Stimulated activated CD4-positive, alpha-beta T cell treated with anti-CD3 and anti-CD28 coated beads, TNF-alpha, amount 100 ng/mL, for 4 hours (primary cell): ENCODE measurements at regions not wholly inside any gene's neighbourhood (a gene's known extent, or its start where the extent isn't known, plus 50 kb on each side); places are given as distances from the start of the nearest gene placed in this dataset.
"Not testable (repeated sequence)": the region's sequence is repeated elsewhere in the genome, so short reads cannot be mapped to it uniquely, and the experiment has no call there.

ENCODE experiments used
- DNase-seq, 3 experiments: peaks; one replicate each; pipeline ENCODE4 v3.0.0-alpha.2; 2020; ENCODE audit warnings: low read depth in 3 of 3

- DNase-seq, result not testable (repeated sequence)
These were observed 117.7 kb upstream of the SULF2 start for GRCh38 chr20:47903009-47903408.

- DNase-seq, result not testable (repeated sequence)
These were observed 114.0 kb upstream of the SULF2 start for GRCh38 chr20:47899313-47899712.

- DNase-seq, result no peak
These were observed 112.2 kb upstream of the SULF2 start for GRCh38 chr20:47897461-47897860.

- DNase-seq, result not testable (repeated sequence)
These were observed 107.4 kb upstream of the SULF2 start for GRCh38 chr20:47892681-47893080.

- DNase-seq, result not testable (repeated sequence)
These were observed 105.4 kb upstream of the SULF2 start for GRCh38 chr20:47890708-47891107.

GRCh38 chr20:47889751-47890150 is 104.5 kb upstream of the SULF2 start:
- not testable (repeated sequence) for DNase-seq

GRCh38 chr20:47888351-47888750 is 103.1 kb upstream of the SULF2 start:
- DNase-seq, result no peak

- DNase-seq, result no peak
These were observed 102.3 kb upstream of the SULF2 start for GRCh38 chr20:47887477-47888080.

- DNase-seq, result no peak
These were observed 101.8 kb upstream of the SULF2 start for GRCh38 chr20:47887064-47887463.

GRCh38 chr20:47886454-47887041 is 101.3 kb upstream of the SULF2 start:
- no peak for DNase-seq

GRCh38 chr20:47885909-47886453 is 100.7 kb upstream of the SULF2 start:
- DNase-seq, result no peak

- not testable (repeated sequence) for DNase-seq
These were observed 98.7 kb upstream of the SULF2 start for GRCh38 chr20:47883940-47884339.

- no peak for DNase-seq
These were observed 97.9 kb upstream of the SULF2 start for GRCh38 chr20:47883186-47883585.

GRCh38 chr20:47879771-47880170 is 94.5 kb upstream of the SULF2 start:
- no peak for DNase-seq

- DNase-seq, result no peak
These were observed 93.3 kb upstream of the SULF2 start for GRCh38 chr20:47878601-47879027.

GRCh38 chr20:47876311-47877088 is 91.2 kb upstream of the SULF2 start:
- no peak for DNase-seq

- no peak for DNase-seq
These were observed 90.2 kb upstream of the SULF2 start for GRCh38 chr20:47875297-47876025.

- no peak for DNase-seq
These were observed 87.1 kb upstream of the SULF2 start for GRCh38 chr20:47872341-47872740.

GRCh38 chr20:47870475-47870874 is 85.2 kb upstream of the SULF2 start:
- DNase-seq, result no peak

- DNase-seq, result no peak
These were observed 83.5 kb upstream of the SULF2 start for GRCh38 chr20:47868744-47869143.

GRCh38 chr20:47868236-47868635 is 83.0 kb upstream of the SULF2 start:
- no peak for DNase-seq

GRCh38 chr20:47867831-47868230 is 82.5 kb upstream of the SULF2 start:
- DNase-seq, result no peak
